Large intestine (tissue), 3 donors: ENCODE measurements at regions not wholly inside any gene's neighbourhood (a gene's known extent, or its start where the extent isn't known, plus 50 kb on each side); places are given as distances from the start of the nearest gene placed in this dataset.
"Not testable (repeated sequence)": the region's sequence is repeated elsewhere in the genome, so short reads cannot be mapped to it uniquely, and the experiment has no call there.

Experiments
- DNase-seq, 2 donors: peaks; one replicate each; pipeline versions ENCODE4 v3.0.0 to v3.0.0-alpha.2; 2013
- H3K27ac ChIP-seq: one replicate; pipeline ENCODE4 v1.5.1; 2013; ENCODE audit warnings: low read length
- H3K27me3 ChIP-seq: 2 replicates; pipeline ENCODE4 v1.6.1; 2013; ENCODE audit warnings: low read length; ENCODE audit not compliant: control insufficient read depth, insufficient read depth
- H3K36me3 ChIP-seq: 2 replicates; pipeline ENCODE4 v1.6.1; 2013; ENCODE audit warnings: low read length; ENCODE audit not compliant: control insufficient read depth, insufficient read depth
- H3K4me1 ChIP-seq: one replicate; pipeline ENCODE4 v1.6.1; 2013; ENCODE audit warnings: low read length; ENCODE audit not compliant: control insufficient read depth, insufficient read depth
- H3K4me3 ChIP-seq: one replicate; pipeline ENCODE4 v1.5.1; 2013; ENCODE audit warnings: low read length
- H3K9me3 ChIP-seq: one replicate; pipeline ENCODE4 v1.6.1; 2013; ENCODE audit warnings: mild to moderate bottlenecking, low read depth, low read length, moderate library complexity; ENCODE audit not compliant: control insufficient read depth
- WGBS: methylation state at CpG from one replicate; pipeline ENCODE4 v1.1.5; 2013; ENCODE audit warnings: low lambda C conversion rate; ENCODE audit not compliant: insufficient coverage; 5-methylcytosine and 5-hydroxymethylcytosine counted together

DNA sequence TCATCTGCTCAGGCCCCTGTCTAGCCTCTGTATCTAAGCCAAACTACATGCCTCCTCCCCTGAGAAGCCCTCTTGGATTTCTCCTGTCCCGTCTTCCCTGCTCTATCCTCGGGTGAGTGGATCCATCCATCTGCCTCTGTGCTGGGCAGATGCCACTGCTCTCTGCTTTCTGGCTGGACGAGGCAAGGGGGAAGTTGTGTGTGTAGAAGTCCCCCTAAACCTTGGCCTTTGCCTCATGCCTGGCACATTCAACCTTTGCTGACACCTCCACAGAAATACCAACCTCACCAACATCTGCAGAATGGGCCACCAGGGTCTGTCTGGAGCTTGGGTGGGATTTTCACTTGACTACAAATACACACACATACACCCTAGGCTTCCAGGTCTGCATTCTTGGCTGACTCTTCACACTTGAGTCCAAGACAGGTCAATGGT, 176.2 kb upstream of the TPTE start:
- no CpG with 5 or more reads among the region's 3 CpGs for whole genome bisulfite sequencing
- not testable (repeated sequence) for DNase-seq
- peaks cover 18% of the 10 kb centered on the region for H3K9me3 ChIP-seq

DNA sequence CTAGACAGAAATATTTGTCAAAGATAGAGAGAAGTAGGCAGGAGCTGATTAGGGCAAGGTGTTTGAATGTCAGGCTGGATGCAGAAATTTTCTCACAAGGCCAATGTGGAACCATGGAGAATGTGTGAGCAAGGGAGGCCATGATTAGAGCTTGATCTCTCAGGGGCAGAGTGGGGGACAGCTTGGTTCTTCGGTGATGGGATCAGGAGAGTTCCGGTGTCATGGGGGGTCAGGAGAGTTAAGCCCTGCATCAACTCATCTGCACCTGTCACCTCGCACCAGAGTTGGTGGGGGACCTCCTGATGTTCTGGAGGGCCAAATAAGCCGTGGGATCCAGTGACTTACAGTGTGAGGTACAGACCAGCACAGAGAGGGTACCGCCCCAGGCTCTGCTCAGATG, 175.1 kb upstream of the TPTE start:
- no CpG with 5 or more reads among the region's 5 CpGs for WGBS
- not testable (repeated sequence) for H3K4me1 ChIP-seq, H3K27me3 ChIP-seq, H3K4me3 ChIP-seq, H3K36me3 ChIP-seq, DNase-seq, H3K27ac ChIP-seq
- peaks cover 18% of the 10 kb centered on the region for H3K9me3 ChIP-seq

More for the DNA sequence above, 176.2 kb upstream of the TPTE start:
- H3K4me1 ChIP-seq, H3K4me3 ChIP-seq, H3K36me3 ChIP-seq, H3K27me3 ChIP-seq, H3K27ac ChIP-seq: not testable (repeated sequence)

DNA sequence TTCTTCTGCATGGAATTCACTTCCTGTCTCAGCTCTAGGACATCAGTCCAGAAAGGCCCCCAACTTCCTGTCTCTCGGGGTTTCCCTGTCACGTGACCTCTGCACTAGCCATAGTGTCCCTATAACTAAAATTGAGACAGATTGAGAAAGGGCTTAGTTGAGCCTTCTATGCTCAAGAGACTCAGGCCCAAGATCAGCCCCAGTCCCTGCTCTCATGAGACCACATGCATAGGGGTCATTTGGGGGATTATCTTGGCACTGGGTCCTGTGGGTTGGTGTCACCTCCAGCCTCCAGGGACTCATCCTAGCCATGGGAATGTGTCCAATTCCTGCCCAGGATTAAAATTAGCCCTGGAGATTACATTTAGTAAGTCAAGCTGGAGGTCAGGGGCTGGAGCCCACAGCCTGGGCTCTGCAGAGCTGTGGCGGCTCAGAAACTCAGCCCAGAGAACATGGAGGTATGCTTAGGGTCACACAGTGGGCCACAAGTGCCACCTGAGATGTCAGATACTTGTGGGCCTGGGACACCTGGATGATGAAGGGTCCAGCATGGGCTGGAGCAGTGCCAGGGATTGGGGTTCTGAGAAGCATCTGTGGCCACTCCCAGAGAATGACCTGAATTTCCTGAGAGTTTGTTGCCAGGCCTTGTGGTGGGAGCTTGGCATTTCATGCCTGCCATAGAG, 174.3 kb upstream of the TPTE start:
- peaks cover 16% of the 10 kb centered on the region for H3K9me3 ChIP-seq
- H3K36me3 ChIP-seq, H3K27ac ChIP-seq, H3K27me3 ChIP-seq, H3K4me1 ChIP-seq, DNase-seq, H3K4me3 ChIP-seq: not testable (repeated sequence)
- WGBS: no CpG with 5 or more reads among the region's 3 CpGs

DNA sequence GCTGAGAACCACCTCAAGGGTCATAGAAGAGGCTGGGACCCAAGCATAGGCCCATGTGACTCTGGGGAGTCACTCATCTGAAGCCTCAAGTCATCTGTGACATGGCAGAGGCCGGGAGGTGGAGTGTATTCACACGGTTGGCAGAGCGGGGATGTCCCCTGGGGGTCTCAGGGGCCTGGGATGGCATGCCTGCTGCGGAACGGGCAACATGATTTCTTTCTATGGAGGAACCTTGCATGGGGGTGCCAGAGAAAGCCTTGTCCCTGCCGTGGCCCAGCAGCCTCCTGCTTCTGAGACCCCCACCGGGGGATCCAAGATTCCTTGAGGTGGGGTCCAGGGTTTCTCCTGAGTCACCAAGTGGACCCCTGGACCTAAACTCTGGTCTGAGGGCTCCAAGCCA, 173.7 kb upstream of the TPTE start:
- H3K27me3 ChIP-seq, H3K4me1 ChIP-seq, H3K4me3 ChIP-seq, H3K27ac ChIP-seq, H3K36me3 ChIP-seq, DNase-seq: not testable (repeated sequence)
- 92% methylated on average over 4 of the region's 7 CpGs for WGBS
- peaks cover 12% of the 10 kb centered on the region for H3K9me3 ChIP-seq

DNA sequence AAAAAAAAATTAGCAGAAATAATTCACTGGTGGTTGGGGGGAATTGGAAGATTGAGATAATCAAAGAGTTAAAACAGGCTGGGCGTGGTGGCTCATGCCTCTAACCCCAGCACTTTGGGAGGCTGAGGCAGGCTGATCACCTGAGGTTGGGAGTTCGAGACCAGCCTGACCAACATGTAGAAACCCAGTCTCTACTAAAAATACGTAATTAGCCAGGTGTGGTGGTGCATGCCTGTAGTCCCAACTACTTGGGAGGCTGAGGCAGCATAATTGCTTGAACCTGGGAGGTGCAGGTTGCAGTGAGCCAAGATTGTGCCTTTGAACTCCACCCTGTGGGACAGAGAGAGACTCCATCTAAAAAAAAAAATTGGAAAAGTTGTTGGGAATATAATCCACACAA, 173.2 kb upstream of the TPTE start:
- H3K9me3 ChIP-seq: peaks cover 10% of the 10 kb centered on the region
- DNase-seq, H3K4me1 ChIP-seq, H3K27ac ChIP-seq, H3K36me3 ChIP-seq, H3K4me3 ChIP-seq, H3K27me3 ChIP-seq: not testable (repeated sequence)
- WGBS: no CpG with 5 or more reads among the region's 3 CpGs

DNA sequence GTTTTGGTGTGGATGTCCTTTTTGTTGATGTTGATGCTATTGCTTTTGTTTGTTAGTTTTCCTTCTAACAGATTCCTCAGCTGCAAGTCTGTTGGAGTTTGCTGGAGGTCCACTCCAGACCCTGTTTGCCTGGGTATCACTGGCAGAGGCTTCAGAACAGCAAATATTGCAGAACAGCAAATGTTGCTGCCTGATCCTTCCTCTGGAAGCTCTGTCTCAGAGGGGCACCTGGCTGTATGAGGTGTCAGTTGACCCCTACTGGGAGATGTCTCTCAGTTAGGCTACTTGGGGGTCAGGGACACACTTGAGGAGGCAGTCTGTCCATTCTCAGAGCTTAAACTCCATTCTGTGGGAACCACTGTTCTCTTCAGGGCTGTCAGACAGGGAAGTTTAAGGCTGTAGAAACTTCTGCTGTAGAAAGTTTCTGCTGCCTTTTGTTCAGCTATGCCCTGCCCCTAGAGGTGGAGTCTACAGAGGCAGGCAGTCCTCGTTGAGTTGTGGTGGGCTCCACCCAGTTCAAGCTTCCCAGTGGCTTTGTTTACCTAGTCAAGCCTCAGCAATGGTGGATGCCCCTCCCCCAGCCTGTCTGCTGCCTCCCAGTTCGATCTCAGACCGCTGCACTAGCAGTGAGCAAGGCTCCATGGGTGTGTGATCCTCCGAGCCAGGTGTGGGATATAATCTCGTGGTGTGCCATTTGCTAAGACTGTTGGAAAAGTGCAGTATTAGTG, 166.4 kb upstream of the TPTE start:
- not testable (repeated sequence) for H3K4me3 ChIP-seq, H3K4me1 ChIP-seq, H3K27me3 ChIP-seq, H3K27ac ChIP-seq, H3K36me3 ChIP-seq, DNase-seq, H3K9me3 ChIP-seq
- WGBS: no CpG with 5 or more reads among the region's 5 CpGs

DNA sequence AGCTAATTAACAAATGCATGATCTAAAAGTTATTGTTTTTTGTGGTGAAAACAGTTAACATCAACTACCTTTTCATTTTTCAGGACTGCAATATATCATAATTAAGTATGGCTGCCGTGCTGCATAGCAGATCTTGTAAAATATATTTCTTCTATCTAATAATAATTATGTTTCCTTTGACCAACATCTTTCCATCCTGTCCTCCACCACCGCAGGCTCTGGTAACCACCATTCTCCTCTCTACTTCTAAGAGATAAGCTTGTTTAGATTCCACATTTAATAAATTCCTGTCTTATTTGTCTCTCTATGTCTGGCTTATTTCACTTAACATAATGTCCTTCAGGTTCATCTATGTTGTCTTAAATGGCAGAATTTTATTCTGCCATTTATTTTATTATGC, 162.3 kb upstream of the TPTE start:
- WGBS: 81% methylated on average over 2 of the region's 2 CpGs
- H3K27me3 ChIP-seq, H3K9me3 ChIP-seq: not testable (repeated sequence)

DNA sequence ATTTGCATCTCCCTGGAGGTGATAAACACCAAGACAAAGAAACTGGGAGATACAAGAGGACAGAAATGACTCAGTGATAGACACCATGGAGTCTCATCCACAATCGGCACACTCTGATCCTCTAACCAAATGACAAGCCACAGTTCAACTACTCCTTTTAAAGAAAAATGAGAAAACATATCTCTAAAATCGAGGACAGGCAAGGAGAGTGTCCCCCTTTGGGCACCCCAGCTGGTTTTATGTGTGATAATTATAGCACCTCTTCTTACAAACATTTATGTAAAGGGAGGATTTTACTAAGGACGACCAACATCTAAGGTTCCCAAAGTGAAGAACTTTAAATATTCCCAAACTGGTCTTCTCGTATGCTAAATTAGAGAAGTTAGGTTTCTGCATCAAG, 161.5 kb upstream of the TPTE start:
- not testable (repeated sequence) for H3K9me3 ChIP-seq, H3K27me3 ChIP-seq, H3K4me1 ChIP-seq, DNase-seq, H3K27ac ChIP-seq, H3K36me3 ChIP-seq, H3K4me3 ChIP-seq
- WGBS: 45% methylated on average over 2 of the region's 4 CpGs

More for the DNA sequence above, 162.3 kb upstream of the TPTE start:
- not testable (repeated sequence) for DNase-seq, H3K27ac ChIP-seq, H3K4me3 ChIP-seq, H3K4me1 ChIP-seq, H3K36me3 ChIP-seq

DNA sequence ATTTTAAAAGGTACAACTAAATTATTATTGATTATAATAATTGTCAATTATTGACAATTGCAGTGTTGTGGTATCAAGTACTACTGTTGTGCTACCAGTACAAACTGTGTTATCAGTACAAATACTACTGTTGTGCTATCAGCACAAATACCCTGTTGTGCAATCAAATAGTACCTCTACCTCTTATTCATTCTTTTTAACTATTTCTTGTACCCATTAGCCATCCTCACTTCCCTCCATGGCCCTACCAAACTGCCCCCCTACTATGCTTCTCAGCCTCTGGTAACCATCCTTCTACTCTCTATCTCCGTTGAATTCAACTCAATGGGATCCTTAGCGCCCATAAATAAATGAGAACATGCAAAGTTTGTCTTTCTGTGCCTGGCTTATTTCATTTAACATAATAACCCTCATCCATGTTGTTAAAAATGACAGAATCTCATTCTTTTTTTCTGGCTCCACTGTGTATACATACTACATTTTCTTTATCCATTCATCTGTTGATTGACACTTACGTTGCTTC, 160.1 kb upstream of the TPTE start:
- H3K9me3 ChIP-seq, H3K4me1 ChIP-seq, H3K27ac ChIP-seq, DNase-seq, H3K36me3 ChIP-seq, H3K4me3 ChIP-seq, H3K27me3 ChIP-seq: not testable (repeated sequence)
- no CpG with 5 or more reads among the region's 3 CpGs for WGBS

DNA sequence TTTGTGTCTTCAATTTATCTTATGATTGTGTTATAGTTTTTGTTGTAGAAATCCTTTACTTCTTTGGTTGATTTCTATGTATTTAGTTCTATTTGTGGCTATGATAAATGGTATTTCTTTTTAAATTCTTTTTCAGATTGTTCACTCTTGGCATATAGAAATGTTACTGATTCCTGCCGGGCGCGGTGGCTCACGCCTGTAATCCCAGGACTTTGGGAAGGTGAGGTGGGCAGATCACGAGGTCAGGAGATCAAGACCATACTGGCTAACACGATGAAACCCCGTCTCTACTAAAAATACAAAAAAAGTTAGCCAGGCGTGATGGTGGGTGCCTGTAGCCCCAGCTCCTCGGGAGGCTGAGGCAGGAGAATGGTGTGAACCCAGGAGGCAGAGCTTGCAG, 158.6 kb upstream of the TPTE start:
- not testable (repeated sequence) for H3K27me3 ChIP-seq, H3K4me1 ChIP-seq, H3K36me3 ChIP-seq, H3K9me3 ChIP-seq, DNase-seq, H3K4me3 ChIP-seq, H3K27ac ChIP-seq
- 69% methylated on average over 7 of the region's 9 CpGs for WGBS

DNA sequence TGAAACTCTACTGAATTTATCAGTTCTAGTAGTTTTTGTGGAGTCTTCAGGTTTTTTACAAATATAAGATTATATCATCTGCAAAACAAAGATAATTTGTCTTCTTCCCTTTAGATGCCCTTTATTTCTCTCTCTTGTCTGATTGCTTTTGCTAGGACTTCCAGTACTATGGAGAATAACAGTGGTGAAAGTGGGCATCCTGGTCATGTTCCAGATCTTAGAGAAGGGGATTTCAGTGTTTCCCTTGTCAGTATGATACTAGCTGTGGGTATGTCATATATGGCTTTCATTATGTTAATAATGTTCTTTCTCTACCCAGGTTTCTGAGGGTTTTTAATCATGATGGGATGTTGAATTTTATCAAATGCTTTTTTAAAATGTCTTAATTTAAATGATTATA, 158.1 kb upstream of the TPTE start:
- H3K4me3 ChIP-seq, H3K36me3 ChIP-seq, DNase-seq, H3K27me3 ChIP-seq, H3K9me3 ChIP-seq, H3K27ac ChIP-seq, H3K4me1 ChIP-seq: not testable (repeated sequence)
